AG09309 (cell line): ENCODE measurements at regions not wholly inside any gene's neighbourhood (a gene's known extent, or its start where the extent isn't known, plus 50 kb on each side); places are given as distances from the start of the nearest gene placed in this dataset.

Experiments used
- DNase-seq: peaks from one replicate; pipeline ENCODE4 v3.0.0-alpha.2; 2010; ENCODE audit warnings: low read depth
- H3K4me3 ChIP-seq: 2 replicates; pipeline ENCODE4 v1.5.1; 2011; ENCODE audit warnings: mild to moderate bottlenecking, low read depth, low read length, moderate library complexity; ENCODE audit not compliant: control insufficient read depth
- CTCF ChIP-seq: IDR thresholded peaks from 2 replicates; pipeline ENCODE4 v1.5.1; 2011; ENCODE audit warnings: mild to moderate bottlenecking, low read depth, low read length, inconsistent platforms; ENCODE audit not compliant: insufficient read depth, control insufficient read depth; ENCODE audit errors: missing control alignments

- no peak overlapping the region for H3K4me3 ChIP-seq
- DNase-seq = no peak
- TF ChIP-seq CTCF = no peak
Measured at GRCh38 chr10:56593120-56593519, 232.1 kb upstream of the ZWINT start.

GRCh38 chr10:56586461-56586891, 225.4 kb upstream of the ZWINT start:
- TF ChIP-seq CTCF = no peak
- DNase-seq = no peak
- no peak overlapping the region for H3K4me3 ChIP-seq

GRCh38 chr10:56585447-56586171, 224.6 kb upstream of the ZWINT start:
- no peak for DNase-seq
- no peak overlapping the region for H3K4me3 ChIP-seq
- no peak for TF ChIP-seq CTCF

GRCh38 chr10:56583316-56583715, 222.3 kb upstream of the ZWINT start:
- no peak for DNase-seq
- no peak overlapping the region for H3K4me3 ChIP-seq

GRCh38 chr10:56567580-56567979, 206.5 kb upstream of the ZWINT start:
- TF ChIP-seq CTCF = no peak

More at GRCh38 chr10:56583316-56583715, 222.3 kb upstream of the ZWINT start:
- no peak for TF ChIP-seq CTCF

GRCh38 chr10:56561336-56561735, 200.3 kb upstream of the ZWINT start:
- no peak for TF ChIP-seq CTCF
- no peak overlapping the region for H3K4me3 ChIP-seq
- DNase-seq = no peak

More at GRCh38 chr10:56567580-56567979, 206.5 kb upstream of the ZWINT start:
- no peak overlapping the region for H3K4me3 ChIP-seq
- no peak for DNase-seq

- H3K4me3 ChIP-seq = no peak overlapping the region
- TF ChIP-seq CTCF = no peak
- DNase-seq = no peak
Measured at GRCh38 chr10:56551037-56551436, 190.0 kb upstream of the ZWINT start.
